Gastrocnemius medialis (tissue), 4 donors: ENCODE measurements at regions not wholly inside any gene's neighbourhood (a gene's known extent, or its start where the extent isn't known, plus 50 kb on each side); places are given as distances from the start of the nearest gene placed in this dataset.

ENCODE experiments used
- CTCF ChIP-seq, 5 experiments: fragments of 450-650 bp in 3 of 5; fragments of 200-600 bp in 2 of 5; sonication (generic) in 2 of 5; IDR thresholded peaks in 4 of 5; conservative IDR thresholded peaks in 1 of 5; 1 replicate in 4 of 5; 2 replicates in 1 of 5; pipeline ENCODE4 v1.5.1; 2016 to 2019; ENCODE audit warnings: antibody characterized with exemption in 5 of 5, mild to moderate bottlenecking in 3 of 5, moderate library complexity in 3 of 5
- POLR2A ChIP-seq, 2 donors: fragments of 450-650 bp; IDR thresholded peaks; one replicate each; pipeline ENCODE4 v1.6.1; 2017; ENCODE audit warnings: antibody characterized with exemption in 2 of 2, mild to moderate bottlenecking in 2 of 2, moderate library complexity in 2 of 2

DNA sequence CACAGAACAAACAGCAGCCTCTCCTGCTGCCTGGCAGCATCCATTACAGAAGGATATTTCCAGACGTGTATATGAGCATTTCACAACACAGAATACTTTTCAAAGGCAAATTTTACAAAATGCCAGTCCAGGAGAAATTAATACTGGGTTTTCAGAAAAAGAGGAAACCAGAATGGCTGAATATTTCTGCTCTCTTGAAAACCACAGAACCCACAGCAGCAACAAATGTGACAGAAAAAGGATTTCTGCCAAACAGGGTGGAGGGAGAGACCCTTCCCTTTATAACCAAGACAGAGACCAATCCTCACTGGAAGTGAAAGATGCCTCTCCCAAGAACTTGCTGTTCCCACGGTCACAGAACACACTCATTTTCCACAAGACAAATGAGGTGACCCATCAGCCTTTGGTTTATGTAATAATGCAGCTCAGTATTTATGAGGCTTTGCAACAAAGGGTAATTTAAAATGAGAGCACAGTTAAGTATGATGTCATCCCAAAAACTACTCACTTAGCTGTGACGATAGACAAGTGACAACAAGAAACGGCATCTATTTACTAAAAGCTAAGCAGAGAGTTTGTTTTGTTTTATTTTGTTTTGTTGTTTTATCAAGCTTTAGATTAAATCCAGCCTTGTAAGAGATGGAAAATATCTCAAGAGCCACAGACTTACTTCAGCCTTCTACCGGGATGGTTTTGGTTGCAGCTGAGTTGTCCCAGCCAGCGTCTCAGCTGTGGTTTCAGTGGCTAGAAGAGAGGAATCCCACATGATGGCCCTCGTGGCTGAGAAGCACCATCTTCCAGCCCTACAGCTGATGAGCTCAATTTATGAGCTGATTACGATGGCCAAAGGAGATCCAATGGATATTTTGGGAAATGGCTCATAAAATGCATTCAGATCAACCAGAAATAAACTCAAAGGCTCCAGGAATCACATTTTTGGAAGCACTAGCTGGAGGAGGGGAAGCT is 249.3 kb upstream of the AGAP1 start:
- TF ChIP-seq CTCF (IDR thresholded peaks at IDR 0.05 in 4 of 5, conservative IDR thresholded peaks at IDR 0.05 in 1 of 5), result no peak
- no peak for TF ChIP-seq POLR2A (IDR thresholded peaks at IDR 0.05)
